HFFc6 (cell line): ENCODE measurements at regions not wholly inside any gene's neighbourhood (a gene's known extent, or its start where the extent isn't known, plus 50 kb on each side); places are given as distances from the start of the nearest gene placed in this dataset.

Experiments used
- DNase-seq: peaks from one replicate; pipeline ENCODE4 v3.0.0-alpha.2; 2018
- H3K27ac Mint-ChIP-seq: 2 replicates; pipeline ENCODE4 v1.8.0; 2020; ENCODE audit warnings: mild to moderate bottlenecking, mixed read lengths
- H3K27me3 Mint-ChIP-seq: 2 replicates; pipeline ENCODE4 v1.8.0; 2021; ENCODE audit warnings: mild to moderate bottlenecking, moderate library complexity, mixed read lengths; ENCODE audit not compliant: insufficient read depth
- H3K36me3 Mint-ChIP-seq: 2 replicates; pipeline ENCODE4 v1.8.0; 2021; ENCODE audit warnings: low read depth, mixed read lengths
- H3K4me1 Mint-ChIP-seq: 2 replicates; pipeline ENCODE4 v1.8.0; 2020; ENCODE audit warnings: low read depth, mixed read lengths
- H3K4me3 Mint-ChIP-seq: 2 replicates; pipeline ENCODE4 v1.8.0; 2020; ENCODE audit warnings: mild to moderate bottlenecking, moderate library complexity, mixed read lengths
- H3K9me3 Mint-ChIP-seq: 2 replicates; pipeline ENCODE4 v1.8.0; 2020; ENCODE audit warnings: mild to moderate bottlenecking, mixed read lengths
- TF ChIP-seq, protein P1 (sequence below): fragments of 200-600 bp; sonication (generic); IDR thresholded peaks from 2 replicates; pipeline ENCODE4 v1.5.0; 2021; ENCODE audit warnings: antibody characterized with exemption, mild to moderate bottlenecking

DNA sequence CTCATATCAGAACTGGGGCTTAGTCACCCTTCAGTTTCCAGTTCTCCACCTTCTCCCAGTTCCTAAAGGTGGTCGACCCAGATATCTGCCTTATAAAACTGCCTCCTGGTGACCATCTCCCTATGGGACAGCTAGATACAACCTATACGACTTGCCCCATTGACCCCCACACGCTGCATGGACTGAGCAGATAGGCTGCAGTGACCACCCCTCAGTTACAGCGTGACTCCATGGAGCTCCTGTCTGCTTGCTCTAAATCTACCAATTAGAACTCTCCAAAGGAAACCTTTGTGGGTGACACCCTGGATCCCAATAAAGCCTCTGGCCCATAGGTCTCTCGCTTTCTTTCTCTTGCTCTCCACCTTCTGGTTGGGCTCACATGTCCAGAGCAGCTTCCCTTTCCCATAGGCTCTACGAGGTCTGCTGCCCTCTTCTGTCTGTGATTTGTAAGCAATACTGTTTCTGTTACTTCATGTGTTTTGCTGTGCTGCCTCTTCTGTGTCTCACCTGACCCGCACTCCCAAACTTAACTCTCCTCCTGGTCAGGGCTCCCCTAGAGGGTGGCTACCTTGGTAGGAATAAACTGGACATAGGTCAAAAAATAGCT lies 971.3 kb upstream of the FAM98A start:
- no peak overlapping the region for H3K27ac Mint-ChIP-seq
- H3K36me3 Mint-ChIP-seq: no peaks in the 10 kb centered on the region
- TF ChIP-seq, protein P1, sequence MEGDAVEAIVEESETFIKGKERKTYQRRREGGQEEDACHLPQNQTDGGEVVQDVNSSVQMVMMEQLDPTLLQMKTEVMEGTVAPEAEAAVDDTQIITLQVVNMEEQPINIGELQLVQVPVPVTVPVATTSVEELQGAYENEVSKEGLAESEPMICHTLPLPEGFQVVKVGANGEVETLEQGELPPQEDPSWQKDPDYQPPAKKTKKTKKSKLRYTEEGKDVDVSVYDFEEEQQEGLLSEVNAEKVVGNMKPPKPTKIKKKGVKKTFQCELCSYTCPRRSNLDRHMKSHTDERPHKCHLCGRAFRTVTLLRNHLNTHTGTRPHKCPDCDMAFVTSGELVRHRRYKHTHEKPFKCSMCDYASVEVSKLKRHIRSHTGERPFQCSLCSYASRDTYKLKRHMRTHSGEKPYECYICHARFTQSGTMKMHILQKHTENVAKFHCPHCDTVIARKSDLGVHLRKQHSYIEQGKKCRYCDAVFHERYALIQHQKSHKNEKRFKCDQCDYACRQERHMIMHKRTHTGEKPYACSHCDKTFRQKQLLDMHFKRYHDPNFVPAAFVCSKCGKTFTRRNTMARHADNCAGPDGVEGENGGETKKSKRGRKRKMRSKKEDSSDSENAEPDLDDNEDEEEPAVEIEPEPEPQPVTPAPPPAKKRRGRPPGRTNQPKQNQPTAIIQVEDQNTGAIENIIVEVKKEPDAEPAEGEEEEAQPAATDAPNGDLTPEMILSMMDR: no peak; the same call in 1 of the 2 replicates
- no peak overlapping the region for H3K4me3 Mint-ChIP-seq
- peaks cover 36% of the 10 kb centered on the region for H3K9me3 Mint-ChIP-seq
- no peaks in the 10 kb centered on the region for H3K4me1 Mint-ChIP-seq
- H3K27me3 Mint-ChIP-seq: no peaks in the 10 kb centered on the region
- no peak for DNase-seq

DNA sequence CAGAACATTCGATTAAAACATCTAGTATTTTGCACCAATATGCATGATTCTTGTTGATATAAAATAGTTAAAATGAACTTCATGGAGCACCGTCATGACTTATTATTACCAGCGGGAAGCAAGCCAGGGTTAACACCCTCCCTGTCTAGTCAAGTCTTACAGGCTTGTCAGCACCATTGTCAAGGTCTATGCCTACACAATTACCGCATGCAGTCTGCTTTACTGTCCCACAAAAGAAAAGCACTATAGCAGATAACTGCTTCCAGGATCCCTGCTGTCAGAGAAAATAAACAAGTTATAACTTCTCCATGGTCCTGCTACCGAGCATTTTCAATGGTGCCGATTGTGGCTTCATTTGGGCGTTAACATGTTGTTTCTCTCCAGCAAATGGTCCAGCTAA lies 968.0 kb upstream of the FAM98A start:
- TF ChIP-seq, protein P1: no peak
- no peak overlapping the region for H3K4me3 Mint-ChIP-seq
- no peaks in the 10 kb centered on the region for H3K36me3 Mint-ChIP-seq
- peaks cover 44% of the 10 kb centered on the region for H3K9me3 Mint-ChIP-seq
- no peak for DNase-seq
- no peaks in the 10 kb centered on the region for H3K27me3 Mint-ChIP-seq
- no peak overlapping the region for H3K27ac Mint-ChIP-seq
- H3K4me1 Mint-ChIP-seq: no peaks in the 10 kb centered on the region

DNA sequence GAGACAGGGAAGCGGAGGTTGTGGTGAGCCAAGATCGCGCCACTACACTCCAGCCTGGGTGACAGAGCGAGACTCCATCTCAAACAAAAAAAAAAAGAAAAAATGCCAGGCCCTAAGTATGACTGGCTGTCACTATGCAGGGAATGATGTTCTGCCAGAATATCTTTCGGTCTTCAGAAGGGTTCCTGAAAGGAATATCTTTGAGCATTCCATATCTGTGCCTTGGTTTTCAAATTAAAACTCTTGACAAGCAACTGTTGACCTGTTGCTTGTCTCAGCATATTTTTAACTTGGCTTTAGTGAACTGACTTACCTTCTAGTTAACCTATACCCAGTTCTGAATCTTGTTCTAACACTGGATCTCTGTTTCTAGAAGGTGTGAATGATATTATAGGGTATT lies 953.2 kb upstream of the FAM98A start:
- no peak for DNase-seq
- H3K4me3 Mint-ChIP-seq: no peak overlapping the region
- TF ChIP-seq, protein P1: no peak
- H3K27ac Mint-ChIP-seq: no peak overlapping the region
- H3K9me3 Mint-ChIP-seq: peaks cover 8% of the 10 kb centered on the region
- H3K36me3 Mint-ChIP-seq: no peaks in the 10 kb centered on the region
- no peaks in the 10 kb centered on the region for H3K4me1 Mint-ChIP-seq
- no peaks in the 10 kb centered on the region; the same call in 1 of the 2 replicates for H3K27me3 Mint-ChIP-seq

DNA sequence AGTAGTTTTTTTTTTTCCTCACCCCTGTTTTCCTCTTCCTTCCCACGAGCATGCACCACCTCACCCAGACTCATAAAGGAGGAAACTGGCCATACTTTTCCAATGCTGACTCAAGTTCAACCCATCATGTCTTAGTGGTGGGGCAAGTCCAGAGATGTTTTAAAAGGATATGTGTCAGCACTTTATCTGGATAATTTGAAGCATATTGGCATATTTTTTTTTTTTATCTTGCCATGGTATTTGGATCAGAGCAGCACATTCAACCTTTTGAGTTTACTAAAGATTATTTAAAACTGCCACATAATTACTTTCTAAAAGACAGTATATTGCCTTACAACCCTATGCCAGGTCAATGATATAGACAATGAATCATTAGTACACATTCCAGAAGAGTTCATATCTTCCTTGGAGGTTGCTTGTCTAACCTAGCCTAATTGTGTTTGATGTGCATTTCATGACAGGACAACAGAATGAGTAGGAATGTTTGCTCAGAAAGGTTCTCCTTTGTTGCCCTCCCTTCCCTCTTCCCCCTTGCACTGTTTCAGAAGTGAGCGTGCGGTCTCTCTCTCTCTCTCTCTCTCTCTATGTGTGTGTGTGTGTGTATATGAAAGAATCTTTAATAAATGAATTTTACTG lies 950.7 kb upstream of the FAM98A start:
- Mint-ChIP-seq H3K27ac (no peak overlapping the region), H3K27me3 (no peaks in the 10 kb centered on the region; the same call in 1 of the 2 replicates)

DNA sequence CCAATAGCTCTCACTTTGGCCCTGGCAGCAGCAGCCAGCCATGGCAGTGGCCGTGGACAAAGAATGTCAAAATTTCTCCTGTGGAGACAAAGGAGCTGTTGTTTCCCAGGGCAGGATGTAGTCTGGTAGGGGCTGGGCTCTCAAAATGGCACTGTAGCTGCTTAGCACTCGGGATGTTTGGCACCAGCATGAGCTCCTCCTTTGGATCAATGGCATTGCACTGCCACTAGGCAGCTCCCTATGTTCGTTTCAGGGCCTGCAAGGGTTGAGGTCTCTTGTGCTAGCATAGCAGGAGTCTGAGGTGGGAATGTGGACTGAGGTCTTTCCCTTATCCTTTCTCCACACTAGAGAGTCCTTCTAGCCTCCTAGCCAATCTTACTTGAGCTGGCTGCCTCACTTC lies 948.8 kb upstream of the FAM98A start:
- no peaks in the 10 kb centered on the region for H3K4me1 Mint-ChIP-seq
- H3K4me3 Mint-ChIP-seq: no peak overlapping the region

More for the DNA sequence above, 950.7 kb upstream of the FAM98A start:
- TF ChIP-seq, protein P1: no peak
- DNase-seq: no peak
- Mint-ChIP-seq H3K4me1 (no peaks in the 10 kb centered on the region), H3K9me3 (peaks cover 23% of the 10 kb centered on the region), H3K4me3 (no peak overlapping the region), H3K36me3 (0 out of 2 replicates have a peak, but pooled peaks cover 2% of the 10 kb centered on the region)

More for the DNA sequence above, 948.8 kb upstream of the FAM98A start:
- H3K9me3 Mint-ChIP-seq: peaks cover 40% of the 10 kb centered on the region
- TF ChIP-seq, protein P1: no peak
- no peak overlapping the region for H3K27ac Mint-ChIP-seq
- no peak for DNase-seq
- H3K36me3 Mint-ChIP-seq: 0 out of 2 replicates have a peak, but pooled peaks cover 5% of the 10 kb centered on the region
- no peaks in the 10 kb centered on the region; the same call in 1 of the 2 replicates for H3K27me3 Mint-ChIP-seq
